Inflammatory macrophage (primary cell): ENCODE measurements at regions not wholly inside any gene's neighbourhood (a gene's known extent, or its start where the extent isn't known, plus 50 kb on each side); places are given as distances from the start of the nearest gene placed in this dataset.
"Not testable (repeated sequence)": the region's sequence is repeated elsewhere in the genome, so short reads cannot be mapped to it uniquely, and the experiment has no call there.

Experiments
- DNase-seq, 2 donors: peaks; one replicate each; pipeline ENCODE4 v3.0.0-alpha.2; 2020 to 2022

DNA sequence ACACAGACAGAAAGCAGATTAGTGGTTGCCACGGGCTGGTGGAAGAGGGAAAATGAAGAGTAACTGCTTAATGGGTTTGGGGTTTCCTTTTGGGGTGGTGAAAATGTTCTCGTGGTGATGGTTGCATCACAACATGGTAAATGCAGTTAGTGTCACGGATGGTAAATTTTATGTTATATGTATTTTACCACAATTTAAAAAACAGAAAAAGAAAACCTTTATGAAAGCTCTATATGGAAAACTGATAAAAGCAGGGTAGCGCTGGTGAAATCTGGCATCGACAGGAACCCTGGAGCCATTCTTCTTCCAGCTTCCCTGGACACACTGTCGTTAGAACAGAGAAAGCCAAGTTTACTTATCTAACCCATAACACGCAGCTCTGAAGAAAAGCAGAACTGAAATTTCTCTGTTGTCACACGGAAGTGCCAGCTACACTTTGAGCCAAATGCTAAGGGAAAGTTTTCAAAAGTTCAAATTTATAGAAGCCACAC lies 287.7 kb upstream of the NR2F2 start:
- DNase-seq, result peak; percentile 41 to 51

GRCh38 chr15:96043591-96044171 lies 286.8 kb upstream of the NR2F2 start:
- peak; percentile 40 to 56 for DNase-seq

DNA sequence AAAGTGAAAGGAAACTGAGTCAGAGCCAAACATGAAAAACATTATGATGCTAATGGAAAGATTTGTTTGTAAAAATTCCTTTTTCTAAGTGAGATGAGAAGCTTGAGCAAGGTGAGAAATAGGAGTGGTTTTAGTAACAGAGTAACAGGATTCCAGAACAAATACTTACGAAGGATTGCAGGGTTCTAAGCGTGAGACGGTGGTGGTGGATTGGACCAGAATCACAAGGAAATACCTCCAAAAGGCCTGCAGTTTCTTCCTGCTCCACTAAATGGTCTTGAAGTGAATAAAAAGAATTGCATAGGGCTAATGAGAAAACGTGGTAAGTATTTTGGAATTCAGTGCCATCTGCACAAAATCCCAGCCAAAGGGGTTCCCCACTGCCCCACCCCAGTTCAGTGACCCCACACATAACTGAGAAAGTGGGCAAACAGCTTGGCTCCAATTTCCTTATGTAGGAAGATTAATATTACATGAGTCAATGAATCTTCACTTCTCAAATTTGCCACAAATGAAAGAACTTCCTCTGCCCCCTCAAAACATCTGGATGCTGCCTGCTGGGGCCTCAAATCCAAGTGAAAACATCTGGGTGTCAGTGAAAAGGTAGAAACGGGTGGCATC lies 283.8 kb upstream of the NR2F2 start:
- peak in 1 of 2 donors; percentile 4 for DNase-seq

DNA sequence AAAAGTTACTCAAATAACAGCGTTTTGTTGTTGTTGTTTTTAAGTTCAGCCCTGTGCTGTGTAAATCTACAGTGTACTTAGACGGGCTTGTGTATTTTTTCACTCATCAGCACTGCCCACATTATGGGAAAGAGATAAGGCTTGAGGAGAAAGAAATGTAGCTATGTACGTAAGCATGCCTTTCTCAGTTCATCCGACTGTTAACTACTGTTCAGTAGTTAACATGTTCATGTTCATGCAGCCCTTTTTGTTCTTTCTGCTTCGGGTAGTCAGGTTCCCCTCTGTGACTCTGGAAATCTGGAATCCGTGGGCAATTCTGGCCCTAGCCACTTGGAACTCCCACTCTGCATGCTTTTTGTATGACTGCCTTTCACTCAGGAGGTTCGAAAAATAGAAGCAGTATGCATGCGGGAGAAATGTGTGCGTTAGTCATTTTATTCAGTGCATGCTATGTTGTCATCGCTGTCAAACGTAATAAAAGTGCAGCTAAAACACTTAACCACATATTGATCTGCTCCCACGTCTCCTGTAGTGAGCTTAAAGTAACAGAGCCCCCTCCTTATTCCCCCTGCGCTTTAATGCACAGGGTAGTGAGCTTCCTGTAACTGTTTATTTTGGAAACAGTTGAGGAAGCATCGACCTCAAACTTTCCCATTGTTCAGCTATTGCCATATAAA lies 283.1 kb upstream of the NR2F2 start:
- peak in 1 of 2 donors; percentile 3 for DNase-seq

GRCh38 chr15:96049323-96049722 lies 281.2 kb upstream of the NR2F2 start:
- no peak for DNase-seq

- DNase-seq, result no peak
Measured at GRCh38 chr15:96049766-96050165, 280.7 kb upstream of the NR2F2 start.

- DNase-seq, result no peak
Measured at GRCh38 chr15:96051598-96051997, 278.9 kb upstream of the NR2F2 start.

DNA sequence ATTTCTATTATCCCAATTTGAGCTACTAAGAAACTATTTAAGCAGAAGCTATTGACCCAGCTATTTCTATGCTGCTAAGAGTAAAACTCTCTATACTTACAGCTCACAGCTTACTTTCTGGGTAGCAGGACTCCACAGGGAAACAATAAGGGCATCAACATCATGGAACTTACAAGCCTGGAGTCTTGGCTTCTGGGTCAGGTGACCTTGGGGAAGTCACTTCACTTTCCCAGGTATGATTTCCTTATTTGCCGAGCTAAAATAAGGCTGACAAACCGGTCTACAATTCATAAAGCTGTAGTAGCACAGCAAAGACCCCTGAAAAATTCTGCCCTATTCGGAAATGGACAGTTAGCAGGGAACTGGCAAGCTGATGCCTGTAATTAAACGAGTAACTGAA lies 278.3 kb upstream of the NR2F2 start:
- no peak for DNase-seq

GRCh38 chr15:96052572-96053030 lies 277.9 kb upstream of the NR2F2 start:
- DNase-seq, result no peak

DNA sequence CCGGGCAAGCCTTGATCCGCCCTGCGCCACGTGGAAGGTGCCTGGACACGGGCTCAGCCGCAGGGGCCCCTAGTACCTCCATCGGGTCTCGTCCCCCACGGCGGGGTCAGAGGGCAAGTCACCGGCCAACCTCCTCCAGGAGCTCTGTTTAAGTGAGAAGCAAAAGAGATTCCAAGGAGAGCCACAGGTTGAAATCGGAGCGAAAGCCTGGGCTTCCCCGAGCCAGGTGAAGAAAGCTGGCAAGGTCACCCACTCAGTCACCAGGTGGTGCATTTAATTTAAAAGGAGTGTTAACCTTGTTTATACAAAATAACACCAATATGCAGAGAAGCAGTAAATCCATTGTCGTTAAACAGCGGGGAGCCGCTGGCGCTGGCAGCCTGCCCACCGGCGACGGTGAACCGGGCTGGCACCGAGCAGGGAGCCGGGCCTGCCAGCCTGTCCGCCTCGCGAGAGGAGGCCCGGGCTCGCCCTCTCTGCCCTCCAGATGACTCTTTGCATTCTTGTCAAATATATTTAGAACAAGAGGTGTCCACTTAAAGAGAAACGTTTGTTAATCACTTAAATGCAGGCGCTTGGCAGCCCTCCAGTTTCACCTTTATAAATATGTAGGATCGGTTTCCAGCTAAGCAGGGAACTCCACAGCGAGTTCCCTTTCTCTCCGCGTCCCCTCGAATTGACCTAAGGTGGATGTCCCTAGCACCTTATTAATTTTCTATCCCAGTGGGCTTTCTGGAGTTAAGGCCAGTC lies 277.3 kb upstream of the NR2F2 start:
- DNase-seq, result no peak

GRCh38 chr15:96053781-96054428 lies 276.6 kb upstream of the NR2F2 start:
- peak in 1 of 2 donors; percentile 10 for DNase-seq

DNA sequence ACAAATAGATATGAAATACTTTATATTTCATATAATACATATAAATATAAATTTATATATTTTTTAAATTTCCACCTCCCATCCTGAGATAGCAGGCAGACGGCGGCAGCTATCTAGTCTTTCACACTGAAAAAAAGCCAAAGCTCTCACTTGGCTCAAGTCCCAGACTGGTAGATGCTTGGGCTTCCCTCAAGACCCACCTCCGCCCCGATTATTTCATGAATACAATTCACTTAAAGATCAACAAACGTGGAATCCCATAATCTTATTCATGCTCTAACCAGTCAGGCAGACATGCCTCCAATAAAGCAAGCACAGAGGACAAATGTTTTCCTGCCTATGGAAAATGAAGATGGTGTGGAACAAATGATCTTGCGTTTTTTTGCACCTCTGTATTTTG lies 275.9 kb upstream of the NR2F2 start:
- DNase-seq, result no peak

DNA sequence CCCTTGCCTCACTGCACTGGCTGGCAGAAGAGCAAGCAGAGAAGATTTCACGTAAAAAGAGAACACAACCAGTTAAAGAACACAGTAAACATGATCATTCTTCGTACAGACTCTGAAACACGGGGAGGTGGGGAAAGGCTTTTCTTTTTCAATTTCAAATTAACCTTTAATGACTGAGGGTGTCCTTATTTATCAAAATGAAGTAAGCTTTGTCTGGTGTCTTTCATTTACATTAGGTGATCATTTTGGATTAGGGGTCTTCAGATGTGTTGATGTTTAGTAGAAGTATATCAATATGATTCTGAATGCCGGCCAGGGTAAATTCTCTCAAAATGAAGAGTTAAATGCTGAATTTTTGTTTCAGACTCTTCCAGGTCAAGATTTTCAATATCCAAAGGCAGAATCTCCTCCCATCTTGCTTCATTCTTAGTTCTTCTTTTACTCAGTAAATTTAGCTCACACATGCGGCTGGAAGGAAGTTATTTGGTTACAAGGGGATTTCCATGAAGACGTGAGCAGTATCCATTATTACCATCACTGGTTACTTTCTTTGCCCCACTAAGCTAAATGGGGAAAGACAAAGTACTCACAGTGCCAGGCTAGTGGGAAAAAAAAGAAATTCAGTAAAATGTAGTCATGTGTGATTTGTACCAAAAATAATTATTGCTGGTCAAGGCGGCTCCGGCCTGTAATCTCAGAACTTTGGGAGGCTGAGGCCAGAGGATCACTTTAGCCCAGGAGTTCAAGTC lies 272.2 kb upstream of the NR2F2 start:
- peak; percentile 53 to 60 for DNase-seq

- not testable (repeated sequence) for DNase-seq
Measured at GRCh38 chr15:96058852-96059103, 271.7 kb upstream of the NR2F2 start.

- DNase-seq, result not testable (repeated sequence)
Measured at GRCh38 chr15:96060591-96060990, 269.9 kb upstream of the NR2F2 start.

DNA sequence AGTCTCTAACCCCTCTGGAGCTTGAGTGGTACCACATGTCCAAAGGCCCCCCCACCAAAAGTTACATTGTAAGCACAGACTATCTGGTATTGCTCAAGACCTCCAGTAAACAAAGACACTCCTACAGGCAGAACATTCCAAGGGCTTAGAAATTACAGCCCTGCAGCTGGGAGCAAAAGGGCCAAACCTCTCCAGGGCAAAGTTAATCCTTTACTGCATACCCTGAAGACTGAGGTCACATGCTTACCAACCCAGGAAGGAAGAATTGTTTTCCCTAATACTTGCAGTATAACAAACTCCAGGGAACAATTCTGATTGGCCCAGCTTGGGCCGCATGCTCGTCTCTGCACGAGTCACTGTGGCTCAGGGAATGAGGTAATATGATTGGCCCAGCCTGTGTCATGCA lies 266.1 kb upstream of the NR2F2 start:
- no peak for DNase-seq

GRCh38 chr15:96066126-96066525 lies 264.4 kb upstream of the NR2F2 start:
- no peak for DNase-seq

GRCh38 chr15:96066852-96067495 lies 263.5 kb upstream of the NR2F2 start:
- no peak for DNase-seq

DNA sequence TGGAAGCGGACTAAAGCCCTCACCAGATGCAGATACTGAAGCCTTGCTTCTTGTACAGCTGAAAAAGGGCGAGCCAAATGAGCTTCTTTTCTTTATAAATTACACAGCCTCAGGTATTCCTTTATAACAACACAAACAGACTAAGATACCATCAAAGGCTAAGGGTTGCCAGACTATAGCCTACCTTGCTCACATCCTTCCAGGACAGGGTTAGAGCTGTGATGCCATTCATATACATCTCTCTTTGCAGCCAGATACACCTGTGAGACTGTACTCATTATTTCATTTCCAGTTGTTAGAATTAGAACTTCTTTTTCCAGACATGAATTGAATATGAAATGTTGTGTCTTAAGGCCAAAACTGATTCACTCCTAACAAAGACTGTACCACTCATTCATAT lies 262.8 kb upstream of the NR2F2 start:
- no peak for DNase-seq

- DNase-seq, result no peak
Measured at GRCh38 chr15:96068897-96069296, 261.6 kb upstream of the NR2F2 start.

DNA sequence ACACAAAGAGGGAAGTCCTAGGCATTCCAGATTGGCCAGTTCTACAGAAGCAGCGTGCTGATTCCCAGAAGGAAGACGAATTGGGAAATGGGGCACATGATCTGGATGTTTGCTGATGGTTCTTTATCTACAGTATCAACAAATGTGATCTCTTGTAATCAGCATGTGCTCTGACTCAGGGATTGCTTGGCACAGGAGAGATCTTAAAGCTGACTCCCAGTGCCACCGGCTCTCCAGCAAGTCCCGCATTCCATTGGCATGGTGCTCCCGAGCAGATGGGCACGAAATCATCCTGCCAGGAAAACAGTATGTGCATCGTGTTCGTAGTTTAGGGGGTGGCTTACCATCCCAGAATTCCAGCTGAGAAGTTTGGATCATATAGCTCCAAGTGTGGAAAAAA lies 259.9 kb upstream of the NR2F2 start:
- no peak for DNase-seq

GRCh38 chr15:96072821-96073220 lies 257.7 kb upstream of the NR2F2 start:
- no peak for DNase-seq
